ENCODE measurements at regions not wholly inside any gene's neighbourhood (a gene's known extent, or its start where the extent isn't known, plus 50 kb on each side); places are given as distances from the start of the nearest gene placed in this dataset.

DNA sequence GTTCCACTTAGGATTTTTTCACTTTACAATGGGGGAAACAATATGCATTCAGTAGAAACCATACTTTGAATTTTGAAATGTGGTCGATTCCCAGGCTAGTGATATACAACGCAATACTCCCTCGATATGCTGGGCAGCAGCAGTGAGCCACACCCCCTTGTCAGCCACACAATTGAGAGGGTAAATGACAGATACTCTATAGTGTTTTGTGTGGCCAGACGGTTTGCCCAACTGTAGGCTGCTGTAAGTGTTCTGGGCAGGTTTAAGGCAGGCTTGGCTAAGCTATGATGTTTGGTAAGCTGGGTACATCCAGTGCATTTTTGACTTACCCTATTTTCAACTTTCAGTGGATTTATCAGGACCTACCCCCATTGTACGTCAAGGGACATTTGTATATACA is 169.6 kb upstream of the KIAA1217 start:
- Histone ChIP-seq H3K4ac (ENCODE audit: low read depth, low read length) (no peak overlapping the region), H3K27ac (ENCODE audit: low read depth, low read length) (no peak overlapping the region), H3K14ac (ENCODE audit: low read length) (no peak overlapping the region), H2AK5ac (ENCODE audit: low read length) (no peak overlapping the region), H3K18ac (ENCODE audit: low read length) (no peak overlapping the region), H3K4me1 (ENCODE audit: control insufficient read depth in 1 of 2, insufficient read depth in 2 of 2, low read length in 2 of 2) (peaks cover 0 to 2% of the 10 kb centered on the region in 2 experiments), H4K12ac (ENCODE audit: low read depth, low read length) (no peak overlapping the region), H3K27me3 (ENCODE audit: insufficient read depth, low read length) (no peaks in the 10 kb centered on the region), H3K4me3 (ENCODE audit: low read depth, low read length) (no peak overlapping the region), H3K9ac (ENCODE audit: low read length) (no peak overlapping the region), H3K36me3 (ENCODE audit: control insufficient read depth in 1 of 2, insufficient read depth in 2 of 2, low read length in 2 of 2) (no peaks in the 10 kb centered on the region), H3K79me2 (ENCODE audit: control insufficient read depth, insufficient read depth, low read length, poor library complexity) (no peaks in the 10 kb centered on the region), H2BK5ac (ENCODE audit: low read depth, low read length, poor library complexity) (no peak overlapping the region), H4K91ac (ENCODE audit: low read depth, low read length) (no peak overlapping the region), H4K8ac (ENCODE audit: low read depth, low read length) (no peak overlapping the region), H2BK120ac (ENCODE audit: insufficient read depth, low read length, poor library complexity) (no peak overlapping the region), H3K79me1 (ENCODE audit: low read length) (no peaks in the 10 kb centered on the region), H2BK12ac (ENCODE audit: low read length) (no peak overlapping the region), H3K9me3 (ENCODE audit: insufficient read depth, low read depth, low read length) (no peaks in the 10 kb centered on the region), H2AFZ (ENCODE audit: insufficient read depth, low read length, poor library complexity) (no peak overlapping the region), H3K4me2 (ENCODE audit: low read length) (no peak overlapping the region), H3K23ac (ENCODE audit: low read length) (no peak overlapping the region)
- DNase-seq: no peak
- no CpG with 5 or more reads among the region's 5 CpGs for WGBS (ENCODE audit: extremely low coverage, insufficient coverage, insufficient read length)

DNA sequence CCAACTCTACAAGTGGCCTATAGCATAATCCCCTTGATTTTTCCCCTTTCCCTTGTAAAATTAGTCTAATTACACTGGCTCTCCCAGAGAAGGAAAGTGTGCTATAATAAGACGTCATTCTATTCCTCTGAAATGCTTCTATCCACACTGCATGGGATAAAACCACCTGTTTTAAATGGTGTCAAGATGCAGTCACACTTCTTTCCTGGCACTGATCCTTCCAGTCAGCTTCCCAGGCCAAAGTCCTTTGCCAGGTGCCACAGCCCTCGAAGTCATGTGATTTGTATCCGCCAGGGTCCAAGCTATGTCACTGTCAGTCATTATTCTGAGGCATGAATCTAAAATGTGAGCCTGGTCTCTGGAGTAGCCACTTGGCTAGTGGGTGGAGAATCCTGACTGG is 169.0 kb upstream of the KIAA1217 start:
- Histone ChIP-seq H3K27ac (ENCODE audit: low read depth, low read length) (no peak overlapping the region), H2BK12ac (ENCODE audit: low read length) (no peak overlapping the region), H3K4me1 (ENCODE audit: control insufficient read depth in 1 of 2, insufficient read depth in 2 of 2, low read length in 2 of 2) (no peaks in the 10 kb centered on the region), H4K8ac (ENCODE audit: low read depth, low read length) (no peak overlapping the region), H3K23ac (ENCODE audit: low read length) (no peak overlapping the region), H3K18ac (ENCODE audit: low read length) (no peak overlapping the region), H2BK5ac (ENCODE audit: low read depth, low read length, poor library complexity) (no peak overlapping the region), H3K4me2 (ENCODE audit: low read length) (no peak overlapping the region), H3K27me3 (ENCODE audit: insufficient read depth, low read length) (no peaks in the 10 kb centered on the region), H3K79me2 (ENCODE audit: control insufficient read depth, insufficient read depth, low read length, poor library complexity) (no peaks in the 10 kb centered on the region), H4K12ac (ENCODE audit: low read depth, low read length) (no peak overlapping the region), H3K9me3 (ENCODE audit: insufficient read depth, low read depth, low read length) (no peaks in the 10 kb centered on the region), H2AFZ (ENCODE audit: insufficient read depth, low read length, poor library complexity) (no peak overlapping the region), H3K14ac (ENCODE audit: low read length) (no peak overlapping the region), H4K91ac (ENCODE audit: low read depth, low read length) (no peak overlapping the region), H3K79me1 (ENCODE audit: low read length) (no peaks in the 10 kb centered on the region), H2BK120ac (ENCODE audit: insufficient read depth, low read length, poor library complexity) (no peak overlapping the region), H3K4ac (ENCODE audit: low read depth, low read length) (no peak overlapping the region), H3K4me3 (ENCODE audit: low read depth, low read length) (no peak overlapping the region), H3K9ac (ENCODE audit: low read length) (no peak overlapping the region), H3K36me3 (ENCODE audit: control insufficient read depth in 1 of 2, insufficient read depth in 2 of 2, low read length in 2 of 2) (no peaks in the 10 kb centered on the region), H2AK5ac (ENCODE audit: low read length) (no peak overlapping the region)
- WGBS (ENCODE audit: extremely low coverage, insufficient coverage, insufficient read length): no CpG with 5 or more reads among the region's 3 CpGs
- DNase-seq: no peak

DNA sequence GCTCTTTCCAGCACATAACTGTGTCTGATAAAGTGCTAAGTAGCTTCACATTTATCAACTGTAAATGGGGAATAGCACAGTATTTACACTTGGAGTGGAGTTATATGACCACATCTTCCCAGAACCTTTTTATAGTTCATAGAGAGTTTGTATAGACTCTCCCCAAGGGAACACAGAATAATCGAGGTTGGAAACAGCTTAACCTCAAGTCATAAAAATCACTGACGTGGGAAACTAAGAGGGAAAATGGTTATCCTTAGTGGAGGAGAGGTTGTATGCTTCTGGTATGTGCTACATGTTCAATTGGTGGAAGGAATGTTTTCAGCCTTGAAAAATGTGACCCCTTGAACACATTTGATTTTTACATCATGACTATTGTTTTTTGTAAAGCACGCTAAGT is 167.9 kb upstream of the KIAA1217 start:
- no peak overlapping the region for H3K4me2 ChIP-seq (ENCODE audit: low read length)
- no peak overlapping the region for H4K12ac ChIP-seq (ENCODE audit: low read depth, low read length)
- H3K79me2 ChIP-seq (ENCODE audit: control insufficient read depth, insufficient read depth, low read length, poor library complexity): no peaks in the 10 kb centered on the region
- no peak overlapping the region for H3K27ac ChIP-seq (ENCODE audit: low read depth, low read length)
- no CpG with 5 or more reads among the region's 3 CpGs for WGBS (ENCODE audit: extremely low coverage, insufficient coverage, insufficient read length)
- no peak overlapping the region for H4K91ac ChIP-seq (ENCODE audit: low read depth, low read length)
- H3K27me3 ChIP-seq (ENCODE audit: insufficient read depth, low read length): no peaks in the 10 kb centered on the region
- H3K9ac ChIP-seq (ENCODE audit: low read length): no peak overlapping the region
- no peak overlapping the region for H2AK5ac ChIP-seq (ENCODE audit: low read length)
- no peak overlapping the region for H3K14ac ChIP-seq (ENCODE audit: low read length)
- H3K23ac ChIP-seq (ENCODE audit: low read length): no peak overlapping the region
- H3K9me3 ChIP-seq (ENCODE audit: insufficient read depth, low read depth, low read length): no peaks in the 10 kb centered on the region
- no peak overlapping the region for H2BK12ac ChIP-seq (ENCODE audit: low read length)
- no peaks in the 10 kb centered on the region for H3K79me1 ChIP-seq (ENCODE audit: low read length)
- H2BK5ac ChIP-seq (ENCODE audit: low read depth, low read length, poor library complexity): no peak overlapping the region
- no peak overlapping the region for H2BK120ac ChIP-seq (ENCODE audit: insufficient read depth, low read length, poor library complexity)
- no peak overlapping the region for H4K8ac ChIP-seq (ENCODE audit: low read depth, low read length)
- H3K4me1 ChIP-seq (ENCODE audit: control insufficient read depth in 1 of 2, insufficient read depth in 2 of 2, low read length in 2 of 2): no peaks in the 10 kb centered on the region
- H3K18ac ChIP-seq (ENCODE audit: low read length): no peak overlapping the region
- H3K4ac ChIP-seq (ENCODE audit: low read depth, low read length): no peak overlapping the region
- no peak overlapping the region for H2AFZ ChIP-seq (ENCODE audit: insufficient read depth, low read length, poor library complexity)
- DNase-seq: no peak
- H3K36me3 ChIP-seq (ENCODE audit: control insufficient read depth in 1 of 2, insufficient read depth in 2 of 2, low read length in 2 of 2): no peaks in the 10 kb centered on the region
- H3K4me3 ChIP-seq (ENCODE audit: low read depth, low read length): no peak overlapping the region

DNA sequence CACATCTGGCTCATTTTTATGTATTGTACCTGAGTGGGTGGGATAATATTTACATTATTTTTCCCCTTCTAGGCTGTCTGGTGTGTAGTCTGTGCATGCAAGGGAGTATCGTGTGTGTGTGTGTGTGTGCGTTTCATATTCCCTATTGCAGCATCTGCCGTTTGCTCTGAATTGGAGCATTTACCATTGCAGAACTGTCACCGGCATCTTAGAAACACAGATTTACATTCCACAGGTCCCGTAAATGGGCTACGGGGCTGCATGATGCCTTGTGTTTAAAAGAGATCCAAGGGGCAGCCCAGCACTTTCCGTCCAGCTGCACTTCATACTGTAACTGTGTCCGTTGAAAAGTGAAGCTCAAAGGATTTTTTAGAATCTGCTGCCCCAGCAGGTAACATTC is 167.1 kb upstream of the KIAA1217 start:
- Histone ChIP-seq H2BK12ac (ENCODE audit: low read length) (no peak overlapping the region), H3K9me3 (ENCODE audit: insufficient read depth, low read depth, low read length) (no peaks in the 10 kb centered on the region)

More for the DNA sequence above, 167.1 kb upstream of the KIAA1217 start:
- Histone ChIP-seq H3K4me2 (ENCODE audit: low read length) (no peak overlapping the region), H3K36me3 (ENCODE audit: control insufficient read depth in 1 of 2, insufficient read depth in 2 of 2, low read length in 2 of 2) (no peaks in the 10 kb centered on the region), H3K9ac (ENCODE audit: low read length) (no peak overlapping the region), H2AFZ (ENCODE audit: insufficient read depth, low read length, poor library complexity) (no peak overlapping the region), H4K8ac (ENCODE audit: low read depth, low read length) (no peak overlapping the region), H2BK120ac (ENCODE audit: insufficient read depth, low read length, poor library complexity) (no peak overlapping the region), H3K4ac (ENCODE audit: low read depth, low read length) (no peak overlapping the region), H3K79me1 (ENCODE audit: low read length) (no peaks in the 10 kb centered on the region), H4K12ac (ENCODE audit: low read depth, low read length) (no peak overlapping the region), H3K18ac (ENCODE audit: low read length) (no peak overlapping the region), H3K27ac (ENCODE audit: low read depth, low read length) (no peak overlapping the region), H2AK5ac (ENCODE audit: low read length) (no peak overlapping the region), H3K4me3 (ENCODE audit: low read depth, low read length) (no peak overlapping the region), H3K4me1 (ENCODE audit: control insufficient read depth in 1 of 2, insufficient read depth in 2 of 2, low read length in 2 of 2) (no peaks in the 10 kb centered on the region), H4K91ac (ENCODE audit: low read depth, low read length) (no peak overlapping the region), H3K27me3 (ENCODE audit: insufficient read depth, low read length) (no peaks in the 10 kb centered on the region), H3K14ac (ENCODE audit: low read length) (no peak overlapping the region), H3K79me2 (ENCODE audit: control insufficient read depth, insufficient read depth, low read length, poor library complexity) (no peaks in the 10 kb centered on the region), H3K23ac (ENCODE audit: low read length) (no peak overlapping the region), H2BK5ac (ENCODE audit: low read depth, low read length, poor library complexity) (no peak overlapping the region)
- no peak for DNase-seq
- no CpG with 5 or more reads among the region's 8 CpGs for WGBS (ENCODE audit: extremely low coverage, insufficient coverage, insufficient read length)

All from trophoblast cell (in vitro differentiated cells and primary cell).